PC-3 (cell line): ENCODE measurements at regions not wholly inside any gene's neighbourhood (a gene's known extent, or its start where the extent isn't known, plus 50 kb on each side); places are given as distances from the start of the nearest gene placed in this dataset.

Experiments used
- ATAC-seq: fragments of 200-7000 bp; cut with Tn5 transposase; 2 replicates; pipeline ENCODE4 v1.9.1; 2020; ENCODE audit warnings: mild to moderate bottlenecking, moderate library complexity
- BruUV-seq: library from RNA; stranded (reverse); fragments of 400-500 nt; replicated peaks from 2 replicates; lab custom pipeline; 2021; lab: Mats Ljungman, UMichigan
- CTCF ChIA-PET: fragments of 300-600 bp; sonication (Branson Sonifier 250); formaldehyde crosslinking; loops from one replicate; lab custom pipeline; 2022; ENCODE audit warnings: antibody characterized with exemption; lab: Charles Lee
- POLR2A ChIA-PET: fragments of 300-600 bp; sonication (Branson Sonifier 250); formaldehyde crosslinking; loops from one replicate; lab custom pipeline; 2022; ENCODE audit warnings: antibody characterized with exemption; ENCODE audit not compliant: unreplicated experiment; lab: Charles Lee
- DNase-seq: peaks from one replicate; pipeline ENCODE4 v3.0.0-alpha.2; 2015
- H2AFZ ChIP-seq: fragments of 300-600 bp; sonication (generic); 2 replicates; pipeline ENCODE4 v1.6.0; 2016; ENCODE audit warnings: antibody characterized with exemption, low read length
- H3F3A ChIP-seq: fragments of 300-600 bp; sonication (generic); one replicate; pipeline ENCODE4 v1.6.0; 2017; ENCODE audit warnings: antibody characterized with exemption, low read length, control low read depth, mild to moderate bottlenecking; ENCODE audit not compliant: unreplicated experiment
- H3K27ac ChIP-seq: fragments of 300-600 bp; sonication (generic); 2 replicates; pipeline ENCODE4 v1.5.1; 2016; ENCODE audit warnings: mild to moderate bottlenecking, low read length
- H3K27me3 ChIP-seq: fragments of 300-600 bp; sonication (generic); 2 replicates; pipeline ENCODE4 v1.6.1; 2016; ENCODE audit warnings: low read length, mixed read lengths
- H3K36me3 ChIP-seq: fragments of 300-600 bp; sonication (generic); 2 replicates; pipeline ENCODE4 v1.6.1; 2016; ENCODE audit warnings: low read depth, mixed run types, low read length, mixed read lengths
- H3K4me1 ChIP-seq: fragments of 300-600 bp; sonication (generic); 2 replicates; pipeline ENCODE4 v1.5.1; 2016; ENCODE audit warnings: low read length; ENCODE audit not compliant: insufficient read depth
- H3K4me2 ChIP-seq: fragments of 300-600 bp; sonication (generic); 2 replicates; pipeline ENCODE4 v1.6.0; 2016; ENCODE audit warnings: low read length
- H3K4me3 ChIP-seq: fragments of 300-600 bp; sonication (generic); 2 replicates; pipeline ENCODE4 v1.5.1; 2016; ENCODE audit warnings: mild to moderate bottlenecking, low read length, mixed read lengths
- H3K79me2 ChIP-seq: fragments of 300-600 bp; sonication (generic); 2 replicates; pipeline ENCODE4 v1.6.1; 2017; ENCODE audit warnings: low read length, mixed read lengths
- H3K9ac ChIP-seq: fragments of 300-600 bp; sonication (generic); 2 replicates; pipeline ENCODE4 v1.6.0; 2016; ENCODE audit warnings: mild to moderate bottlenecking, low read length
- H3K9me2 ChIP-seq: fragments of 300-600 bp; sonication (generic); replicated peaks from 2 replicates; pipeline ENCODE4 v1.6.1; 2016; ENCODE audit warnings: mixed run types, low read length, mixed read lengths
- H3K9me3 ChIP-seq: fragments of 300-600 bp; sonication (generic); 2 replicates; pipeline ENCODE4 v1.6.1; 2016; ENCODE audit warnings: low read length, mixed read lengths
- H4K20me1 ChIP-seq: fragments of 300-600 bp; sonication (generic); 2 replicates; pipeline ENCODE4 v1.6.1; 2016; ENCODE audit warnings: low read length, mixed read lengths
- CTCF ChIP-seq: fragments of 300-600 bp; sonication (generic); conservative IDR thresholded peaks from 2 replicates; pipeline ENCODE4 v1.5.1; 2017; ENCODE audit warnings: antibody characterized with exemption, low read depth, mild to moderate bottlenecking, low read length
- EZH2 ChIP-seq: fragments of 300-600 bp; sonication (generic); IDR thresholded peaks from one replicate; pipeline ENCODE4 v1.6.1; 2017; ENCODE audit warnings: antibody characterized with exemption, mild to moderate bottlenecking, low read length; ENCODE audit not compliant: unreplicated experiment
- EZH2phosphoT487 ChIP-seq: fragments of 300-600 bp; sonication (generic); IDR thresholded peaks from 2 replicates; pipeline ENCODE4 v1.6.1; 2018; ENCODE audit warnings: mild to moderate bottlenecking, antibody characterized with exemption, low read length, borderline replicate concordance
- intact Hi-C: fragments of 100-400 bp; cut with micrococcal nuclease; formaldehyde crosslinking; loops from 2 replicates; pipeline ENCODE4 v1.9.0; 2023

GRCh38 chr1:24263746-24264145 is 55.4 kb upstream of the GRHL3 start:
- Histone ChIP-seq H3K27me3 (no peaks in the 10 kb centered on the region), H3K9me3 (no peaks in the 10 kb centered on the region), H3K9me2 (no peaks in the 10 kb centered on the region), H3F3A (peaks cover 4% of the 10 kb centered on the region), H3K4me2 (no peak overlapping the region), H3K79me2 (no peaks in the 10 kb centered on the region), H3K36me3 (no peaks in the 10 kb centered on the region), H3K4me3 (no peak overlapping the region), H3K27ac (no peak overlapping the region), H4K20me1 (no peaks in the 10 kb centered on the region), H2AFZ (no peak overlapping the region), H3K9ac (no peak overlapping the region), H3K4me1 (peaks cover 20% of the 10 kb centered on the region)
- ChIA-PET POLR2A (no interaction called here), CTCF (no interaction called here)
- no peak for DNase-seq
- no TSS peak for BruUV-seq
- intact Hi-C loops: no loop called here
- TF ChIP-seq EZH2phosphoT487: no peak
- no peak for TF ChIP-seq EZH2
- TF ChIP-seq CTCF: no peak
- ATAC-seq: no peak

- intact Hi-C loops: no loop called here
- H3K4me1 ChIP-seq: peaks cover 20% of the 10 kb centered on the region
- ChIA-PET CTCF (no interaction called here), POLR2A (no interaction called here)
- no peaks in the 10 kb centered on the region for H3K36me3 ChIP-seq
- H3K9me2 ChIP-seq: no peaks in the 10 kb centered on the region
- no peak overlapping the region for H3K4me3 ChIP-seq
- no peak for TF ChIP-seq EZH2phosphoT487
- no peak for TF ChIP-seq CTCF
- TF ChIP-seq EZH2: no peak
- H2AFZ ChIP-seq: no peak overlapping the region
- H4K20me1 ChIP-seq: no peaks in the 10 kb centered on the region
- DNase-seq: no peak
- no peaks in the 10 kb centered on the region for H3K27me3 ChIP-seq
- peaks cover 4% of the 10 kb centered on the region for H3F3A ChIP-seq
- H3K9ac ChIP-seq: no peak overlapping the region
- ATAC-seq: no peak
- no peak overlapping the region for H3K27ac ChIP-seq
- no TSS peak for BruUV-seq
- H3K4me2 ChIP-seq: no peak overlapping the region
- H3K79me2 ChIP-seq: no peaks in the 10 kb centered on the region
- H3K9me3 ChIP-seq: no peaks in the 10 kb centered on the region
Observed at GRCh38 chr1:24263211-24263610, 55.9 kb upstream of the GRHL3 start.

- ChIA-PET CTCF (no interaction called here), POLR2A (no interaction called here)
- intact Hi-C loops: no loop called here
- BruUV-seq: no TSS peak
- Histone ChIP-seq H3K27me3 (no peaks in the 10 kb centered on the region), H3K4me3 (no peak overlapping the region), H3K4me2 (no peak overlapping the region), H3F3A (no peaks in the 10 kb centered on the region), H4K20me1 (no peaks in the 10 kb centered on the region), H3K9me2 (no peaks in the 10 kb centered on the region), H3K27ac (no peak overlapping the region), H2AFZ (no peak overlapping the region), H3K79me2 (no peaks in the 10 kb centered on the region), H3K9ac (no peak overlapping the region), H3K9me3 (no peaks in the 10 kb centered on the region), H3K4me1 (peaks cover 12% of the 10 kb centered on the region), H3K36me3 (no peaks in the 10 kb centered on the region)
- ATAC-seq: no peak
- TF ChIP-seq EZH2 (no peak), CTCF (no peak), EZH2phosphoT487 (no peak)
- no peak for DNase-seq
Observed at GRCh38 chr1:24261977-24262376, 57.2 kb upstream of the GRHL3 start.
